ENCODE measurements at regions not wholly inside any gene's neighbourhood (a gene's known extent, or its start where the extent isn't known, plus 50 kb on each side); places are given as distances from the start of the nearest gene placed in this dataset.

GRCh38 chr6:22888163-22888752, 318.9 kb downstream of the HDGFL1 start:
- TF ChIP-seq CTCF (IDR thresholded peaks at IDR 0.05; ENCODE audit: borderline replicate concordance, insufficient read depth, low read depth, low read length), result no peak

DNA sequence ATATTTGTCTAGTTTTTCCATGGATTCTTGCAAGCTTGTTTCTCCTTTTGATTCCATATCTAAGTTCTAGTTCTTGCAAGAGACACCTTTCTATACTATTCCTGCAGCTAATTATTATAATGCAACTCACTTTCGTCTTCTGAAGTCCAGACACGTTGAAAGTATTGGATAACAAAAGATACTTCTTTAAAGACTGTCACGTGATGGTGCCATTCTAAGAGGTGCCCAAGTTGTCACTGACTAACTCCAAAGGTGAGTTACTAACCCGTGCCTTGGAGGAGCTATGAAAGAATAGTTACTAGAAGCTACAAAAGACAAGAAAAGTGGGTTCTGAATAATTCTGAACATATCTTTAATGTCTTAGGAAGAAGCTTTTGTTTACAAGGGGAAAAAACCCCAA, 322.6 kb downstream of the HDGFL1 start:
- H3K4me3 ChIP-seq (ENCODE audit: low read depth, low read length), result no peak overlapping the region
- TF ChIP-seq CTCF (IDR thresholded peaks at IDR 0.05; ENCODE audit: borderline replicate concordance, insufficient read depth, low read depth, low read length), result no peak

More at GRCh38 chr6:22888163-22888752, 318.9 kb downstream of the HDGFL1 start:
- H3K4me3 ChIP-seq (ENCODE audit: low read depth, low read length), result no peak overlapping the region

DNA sequence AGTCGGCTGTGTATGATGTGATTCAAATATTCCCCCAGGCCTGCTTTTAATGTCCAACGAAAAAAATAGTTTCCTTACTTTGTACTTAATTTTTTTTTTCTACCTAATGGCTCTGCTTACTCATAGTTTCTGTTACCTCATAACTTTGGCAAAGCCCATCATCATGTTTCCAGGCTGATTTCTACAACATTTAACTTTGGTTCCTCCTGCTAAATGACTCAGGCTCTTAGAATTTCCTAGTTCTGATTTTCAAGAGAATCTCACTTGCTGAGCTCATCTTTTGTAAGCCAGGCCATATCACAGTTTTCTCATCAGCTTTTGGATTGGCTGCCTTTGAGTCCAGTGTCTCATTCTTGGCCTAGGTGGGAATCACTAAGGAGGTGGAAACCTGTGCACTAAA, 323.1 kb downstream of the HDGFL1 start:
- TF ChIP-seq CTCF (IDR thresholded peaks at IDR 0.05; ENCODE audit: borderline replicate concordance, insufficient read depth, low read depth, low read length), result no peak
- H3K4me3 ChIP-seq (ENCODE audit: low read depth, low read length), result no peak overlapping the region

DNA sequence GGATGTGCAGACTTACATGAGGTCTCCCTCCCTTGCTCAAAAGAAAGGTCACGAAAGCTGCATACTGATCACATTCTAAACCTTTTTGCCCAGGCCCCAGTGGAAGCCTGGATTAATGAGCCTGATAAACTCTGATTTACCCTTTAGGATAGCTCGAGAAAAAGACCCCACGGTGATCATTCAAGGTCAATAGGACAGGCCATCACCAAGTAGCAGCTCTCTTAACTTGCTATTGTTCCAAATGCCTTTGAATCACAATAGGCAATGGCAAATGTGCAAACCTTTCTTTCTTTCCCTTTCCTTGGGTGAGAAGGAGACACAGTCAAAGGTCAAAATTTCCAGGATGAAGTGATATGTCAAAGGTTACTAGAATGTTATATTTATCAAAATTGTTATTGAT, 327.3 kb downstream of the HDGFL1 start:
- TF ChIP-seq CTCF (IDR thresholded peaks at IDR 0.05; ENCODE audit: borderline replicate concordance, insufficient read depth, low read depth, low read length), result no peak
- no peak overlapping the region for H3K4me3 ChIP-seq (ENCODE audit: low read depth, low read length)

GRCh38 chr6:22899426-22899825, 330.1 kb downstream of the HDGFL1 start:
- no peak overlapping the region for H3K4me3 ChIP-seq (ENCODE audit: low read depth, low read length)
- no peak for TF ChIP-seq CTCF (IDR thresholded peaks at IDR 0.05; ENCODE audit: borderline replicate concordance, insufficient read depth, low read depth, low read length)

DNA sequence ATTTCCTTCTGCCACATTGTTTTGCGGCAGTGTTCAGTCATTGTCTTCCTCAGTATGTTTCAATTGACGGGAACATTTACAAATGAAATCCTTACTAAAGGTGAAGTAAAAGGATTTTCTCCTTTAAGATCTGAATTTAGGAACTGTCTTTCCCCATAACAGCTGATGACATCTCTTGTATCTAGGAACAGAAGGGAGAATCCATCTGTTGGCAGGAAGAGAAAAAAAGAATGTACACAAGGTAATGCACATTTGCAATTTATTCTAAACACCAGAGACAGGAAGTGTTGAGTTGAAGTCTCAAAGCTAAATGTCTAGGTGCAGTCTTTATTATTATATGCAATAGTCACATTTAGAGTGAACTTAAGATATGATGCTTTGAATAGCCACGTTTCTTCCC, 334.5 kb downstream of the HDGFL1 start:
- H3K4me3 ChIP-seq (ENCODE audit: low read depth, low read length), result no peak overlapping the region
- no peak for TF ChIP-seq CTCF (IDR thresholded peaks at IDR 0.05; ENCODE audit: borderline replicate concordance, insufficient read depth, low read depth, low read length)

DNA sequence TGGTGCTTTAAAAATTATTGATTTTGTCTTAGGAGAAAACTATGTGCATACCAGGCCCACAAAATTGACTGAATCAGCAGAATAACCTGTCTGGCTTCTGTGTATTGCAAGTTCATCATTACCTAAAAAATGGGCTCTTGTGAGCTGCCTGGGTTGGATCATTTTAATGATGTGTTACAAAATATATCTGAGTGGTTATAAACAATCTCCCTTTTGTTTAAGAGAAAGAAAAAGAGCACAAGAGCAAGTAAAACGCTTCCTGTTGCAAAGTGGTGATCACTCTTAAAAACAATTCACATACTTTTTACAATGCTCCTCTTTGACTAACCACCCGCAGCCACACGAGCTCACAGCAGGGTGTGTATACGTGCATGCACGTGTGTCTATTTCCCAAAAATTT, 335.1 kb downstream of the HDGFL1 start:
- no peak overlapping the region for H3K4me3 ChIP-seq (ENCODE audit: low read depth, low read length)
- no peak for TF ChIP-seq CTCF (IDR thresholded peaks at IDR 0.05; ENCODE audit: borderline replicate concordance, insufficient read depth, low read depth, low read length)

Data from GM12875 (cell line).